HEK293 (cell line): ENCODE measurements at regions not wholly inside any gene's neighbourhood (a gene's known extent, or its start where the extent isn't known, plus 50 kb on each side); places are given as distances from the start of the nearest gene placed in this dataset.

Experiments used
- CTCF ChIA-PET: fragments of 350-600 bp; formaldehyde crosslinking; extraction: SDS; loops from one replicate; lab custom pipeline; 2021; ENCODE audit warnings: antibody characterized with exemption; lab: Yijun Ruan, JAX
- POLR2A ChIA-PET: fragments of 300-600 bp; formaldehyde crosslinking; extraction: SDS; loops from one replicate; lab custom pipeline; 2020; ENCODE audit warnings: antibody characterized with exemption, inconsistent platforms; lab: Yijun Ruan, JAX
- H3K27ac ChIP-seq: fragments of 200-500 bp; sonication (Bioruptor generic); 2 replicates; pipeline ENCODE4 v1.5.1; 2014; ENCODE audit warnings: low read depth, low read length, control low read depth, inconsistent platforms; ENCODE audit errors: extremely low read depth
- H3K36me3 ChIP-seq, 2 experiments: fragments of 200-500 bp in 1 of 2; sonication (Bioruptor generic) in 1 of 2; 1 replicate in 1 of 2; 2 replicates in 1 of 2; pipeline ENCODE4 v1.5.1; 2014 to 2017; ENCODE audit warnings: inconsistent platforms in 2 of 2, low read length in 2 of 2; ENCODE audit not compliant: control insufficient read depth in 2 of 2, insufficient read depth in 1 of 2
- H3K4me1 ChIP-seq: fragments of 200-500 bp; sonication (Bioruptor generic); 2 replicates; pipeline ENCODE4 v1.5.1; 2014; ENCODE audit warnings: mild to moderate bottlenecking, low read length, inconsistent platforms; ENCODE audit not compliant: control insufficient read depth, insufficient read depth
- H3K4me3 ChIP-seq: 2 replicates; pipeline ENCODE4 v1.5.1; 2011; ENCODE audit warnings: low read depth, mild to moderate bottlenecking, control low read depth, low read length, moderate library complexity
- H3K9me3 ChIP-seq: fragments of 200-500 bp; sonication (Bioruptor generic); 2 replicates; pipeline ENCODE4 v1.5.1; 2014; ENCODE audit warnings: low read depth, low read length, inconsistent platforms; ENCODE audit not compliant: control insufficient read depth, insufficient read depth
- FEZF1 ChIP-seq: fragments of 450-650 bp; formaldehyde crosslinking; IDR thresholded peaks from 2 replicates; pipeline ENCODE4 v1.5.1; 2016; ENCODE audit warnings: missing biosample characterization, missing genetic modification characterization
- GLI4 ChIP-seq: fragments of 450-650 bp; formaldehyde crosslinking; IDR thresholded peaks from 2 replicates; pipeline ENCODE4 v1.5.1; 2016; ENCODE audit warnings: missing biosample characterization, missing genetic modification characterization
- HOXC10 ChIP-seq: sonication (generic); formaldehyde crosslinking; IDR thresholded peaks from 2 replicates; pipeline ENCODE4 v1.8.1; 2023; ENCODE audit warnings: mild to moderate bottlenecking, missing genetic modification reagents
- KLF8 ChIP-seq: fragments of 450-650 bp; formaldehyde crosslinking; IDR thresholded peaks from 2 replicates; pipeline ENCODE4 v1.5.1; 2016; ENCODE audit warnings: missing biosample characterization, missing genetic modification characterization
- PRDM1 ChIP-seq: fragments of 450-650 bp; formaldehyde crosslinking; IDR thresholded peaks from 2 replicates; pipeline ENCODE4; 2016; ENCODE audit warnings: missing biosample characterization, missing genetic modification characterization
- REPIN1 ChIP-seq: fragments of 450-650 bp; formaldehyde crosslinking; IDR thresholded peaks from 2 replicates; pipeline ENCODE4 v1.5.1; 2017; ENCODE audit warnings: missing biosample characterization, missing genetic modification characterization, low read depth
- ZBTB20 ChIP-seq: fragments of 450-650 bp; formaldehyde crosslinking; IDR thresholded peaks from 2 replicates; pipeline ENCODE4 v1.5.1; 2016; ENCODE audit warnings: missing biosample characterization, missing genetic modification characterization
- ZNF138 ChIP-seq: fragments of 450-650 bp; formaldehyde crosslinking; IDR thresholded peaks from 2 replicates; pipeline ENCODE4 v1.5.1; 2016; ENCODE audit warnings: missing biosample characterization, missing genetic modification characterization, borderline replicate concordance
- ZNF146 ChIP-seq: fragments of 450-650 bp; formaldehyde crosslinking; IDR thresholded peaks from 2 replicates; pipeline ENCODE4 v1.5.1; 2016; ENCODE audit warnings: missing biosample characterization, missing genetic modification characterization
- ZNF174 ChIP-seq: fragments of 450-650 bp; formaldehyde crosslinking; IDR thresholded peaks from 2 replicates; pipeline ENCODE4 v1.5.0; 2017; ENCODE audit warnings: missing biosample characterization, mild to moderate bottlenecking, missing genetic modification characterization
- ZNF239 ChIP-seq: fragments of 450-650 bp; formaldehyde crosslinking; IDR thresholded peaks from 2 replicates; pipeline ENCODE4 v1.5.1; 2016; ENCODE audit warnings: missing biosample characterization, missing genetic modification characterization
- ZNF24 ChIP-seq: fragments of 450-650 bp; formaldehyde crosslinking; IDR thresholded peaks from 2 replicates; pipeline ENCODE4 v1.5.1; 2016; ENCODE audit warnings: missing biosample characterization, missing genetic modification characterization
- ZNF274 ChIP-seq, 2 experiments: fragments of 200-500 bp in 1 of 2; fragments of 450-650 bp in 1 of 2; sonication (Bioruptor generic) in 1 of 2; formaldehyde crosslinking in 1 of 2; IDR thresholded peaks; 2 replicates each; pipeline versions ENCODE4 v1.5.1 to v1.6.1; 2014 to 2016; ENCODE audit warnings: borderline replicate concordance in 1 of 2, inconsistent platforms in 1 of 2, low read length in 1 of 2, missing biosample characterization in 1 of 2, missing genetic modification characterization in 1 of 2
- ZNF292 ChIP-seq: fragments of 450-650 bp; formaldehyde crosslinking; IDR thresholded peaks from 2 replicates; pipeline ENCODE4 v1.5.1; 2016; ENCODE audit warnings: low read depth, missing biosample characterization, missing genetic modification characterization, borderline replicate concordance
- ZNF354C ChIP-seq: fragments of 450-650 bp; formaldehyde crosslinking; IDR thresholded peaks from 2 replicates; pipeline ENCODE4 v1.5.1; 2016; ENCODE audit warnings: missing biosample characterization, missing genetic modification characterization, low read depth, borderline replicate concordance
- ZNF366 ChIP-seq: fragments of 450-650 bp; formaldehyde crosslinking; conservative IDR thresholded peaks from 2 replicates; pipeline ENCODE4 v1.5.1; 2016; ENCODE audit warnings: missing biosample characterization, missing genetic modification characterization
- ZNF571 ChIP-seq: fragments of 450-650 bp; formaldehyde crosslinking; IDR thresholded peaks from 2 replicates; pipeline ENCODE4 v1.5.0; 2017; ENCODE audit warnings: missing biosample characterization, missing genetic modification characterization
- ZNF621 ChIP-seq: fragments of 450-650 bp; formaldehyde crosslinking; IDR thresholded peaks from 2 replicates; pipeline ENCODE4 v1.5.1; 2017; ENCODE audit warnings: missing biosample characterization, missing genetic modification characterization
- ZNF654 ChIP-seq: fragments of 450-650 bp; formaldehyde crosslinking; IDR thresholded peaks from 2 replicates; pipeline ENCODE4 v1.5.1; 2016; ENCODE audit warnings: low read depth, missing biosample characterization, missing genetic modification characterization
- ZNF660 ChIP-seq: fragments of 450-650 bp; IDR thresholded peaks from 2 replicates; pipeline ENCODE4 v1.5.1; 2018; ENCODE audit warnings: missing biosample characterization, mild to moderate bottlenecking, missing genetic modification characterization
- ZNF791 ChIP-seq: fragments of 450-650 bp; formaldehyde crosslinking; IDR thresholded peaks from 2 replicates; pipeline ENCODE4 v1.5.1; 2016; ENCODE audit warnings: missing biosample characterization, missing genetic modification characterization
- TF ChIP-seq, protein P1 (sequence below): fragments of 450-650 bp; formaldehyde crosslinking; IDR thresholded peaks from 2 replicates; pipeline ENCODE4 v1.5.1; 2016; ENCODE audit warnings: missing biosample characterization, missing genetic modification characterization
- TF ChIP-seq, protein P2 (sequence below): fragments of 450-650 bp; formaldehyde crosslinking; IDR thresholded peaks from 2 replicates; pipeline ENCODE4 v1.5.1; 2016; ENCODE audit warnings: missing biosample characterization, missing genetic modification characterization

GRCh38 chr9:33742051-33742450 lies 53.3 kb upstream of the PRSS3 start (continued):
- no peak for TF ChIP-seq ZNF24 (tag by site-specific recombination)
- no peak for TF ChIP-seq ZBTB20
- TF ChIP-seq FEZF1 (tag by site-specific recombination): no peak
- TF ChIP-seq GLI4 (tag by site-specific recombination): no peak
- no peak for TF ChIP-seq ZNF791 (tag by site-specific recombination)
- no peak for TF ChIP-seq ZNF660 (tag by site-specific recombination)
- no peak for TF ChIP-seq ZNF174 (tag by site-specific recombination)
- TF ChIP-seq ZNF354C (tag by site-specific recombination): no peak
- no peak for TF ChIP-seq PRDM1

DNA sequence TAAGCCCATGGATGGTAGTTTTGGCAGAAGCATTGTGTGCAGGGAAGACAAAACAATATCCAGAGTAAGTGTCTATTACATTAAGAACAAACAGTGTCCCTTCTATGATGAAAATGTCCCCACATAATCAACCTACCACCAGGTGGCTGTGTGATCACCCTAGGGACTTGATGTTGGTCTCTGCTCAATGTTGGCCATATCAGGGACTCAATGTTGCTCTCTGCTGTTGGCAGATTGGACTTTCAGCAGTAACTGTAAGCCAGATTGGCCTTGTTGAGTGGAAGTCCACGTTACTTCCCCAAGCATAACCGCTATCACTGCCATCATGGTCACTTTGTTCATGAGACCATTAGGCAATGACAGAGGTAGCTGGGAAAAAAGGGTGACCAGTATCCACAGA lies 52.8 kb upstream of the PRSS3 start:
- no peaks in the 10 kb centered on the region for H3K36me3 ChIP-seq
- ChIA-PET CTCF (interaction anchor here (1.3 kb wide), 1 partner anchor 36 kb away, joined by 5 read pairs; no protein-coding TSS in a partner anchor), POLR2A (no interaction called here)
- H3K9me3 ChIP-seq: no peaks in the 10 kb centered on the region
- no peak for TF ChIP-seq ZNF292 (tag by site-specific recombination)
- TF ChIP-seq ZNF621 (tag by site-specific recombination): no peak
- TF ChIP-seq, protein P1, sequence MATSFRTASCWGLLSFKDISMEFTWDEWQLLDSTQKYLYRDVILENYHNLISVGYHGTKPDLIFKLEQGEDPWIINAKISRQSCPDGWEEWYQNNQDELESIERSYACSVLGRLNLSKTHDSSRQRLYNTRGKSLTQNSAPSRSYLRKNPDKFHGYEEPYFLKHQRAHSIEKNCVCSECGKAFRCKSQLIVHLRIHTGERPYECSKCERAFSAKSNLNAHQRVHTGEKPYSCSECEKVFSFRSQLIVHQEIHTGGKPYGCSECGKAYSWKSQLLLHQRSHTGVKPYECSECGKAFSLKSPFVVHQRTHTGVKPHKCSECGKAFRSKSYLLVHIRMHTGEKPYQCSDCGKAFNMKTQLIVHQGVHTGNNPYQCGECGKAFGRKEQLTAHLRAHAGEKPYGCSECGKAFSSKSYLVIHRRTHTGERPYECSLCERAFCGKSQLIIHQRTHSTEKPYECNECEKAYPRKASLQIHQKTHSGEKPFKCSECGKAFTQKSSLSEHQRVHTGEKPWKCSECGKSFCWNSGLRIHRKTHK (tag by site-specific recombination): no peak
- no peak for TF ChIP-seq ZNF146
- no peak for TF ChIP-seq ZNF138 (tag by site-specific recombination)
- no peak for TF ChIP-seq REPIN1
- no peak for TF ChIP-seq ZNF654 (tag by site-specific recombination)
- no peak for TF ChIP-seq ZNF571 (tag by site-specific recombination)
- no peak for TF ChIP-seq HOXC10
- TF ChIP-seq ZNF239 (tag by site-specific recombination): no peak
- TF ChIP-seq ZNF274 (IDR thresholded peaks at IDR 0.05; ENCODE audit: low read length): no peak
- TF ChIP-seq ZNF274 (tag by site-specific recombination; IDR thresholded peaks at IDR 0.05; ENCODE audit: borderline replicate concordance): no peak
- TF ChIP-seq ZNF354C (tag by site-specific recombination): no peak
- TF ChIP-seq KLF8 (tag by site-specific recombination): no peak
- TF ChIP-seq, protein P2, sequence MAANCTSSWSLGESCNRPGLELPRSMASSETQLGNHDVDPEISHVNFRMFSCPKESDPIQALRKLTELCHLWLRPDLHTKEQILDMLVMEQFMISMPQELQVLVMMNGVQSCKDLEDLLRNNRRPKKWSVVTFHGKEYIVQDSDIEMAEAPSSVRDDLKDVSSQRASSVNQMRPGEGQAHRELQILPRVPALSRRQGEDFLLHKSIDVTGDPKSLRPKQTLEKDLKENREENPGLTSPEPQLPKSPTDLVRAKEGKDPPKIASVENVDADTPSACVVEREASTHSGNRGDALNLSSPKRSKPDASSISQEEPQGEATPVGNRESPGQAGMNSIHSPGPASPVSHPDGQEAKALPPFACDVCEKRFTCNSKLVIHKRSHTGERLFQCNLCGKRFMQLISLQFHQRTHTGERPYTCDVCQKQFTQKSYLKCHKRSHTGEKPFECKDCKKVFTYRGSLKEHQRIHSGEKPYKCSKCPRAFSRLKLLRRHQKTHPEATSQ (tag by site-specific recombination): no peak
- TF ChIP-seq ZNF366 (tag by site-specific recombination): no peak
- no peaks in the 10 kb centered on the region for H3K4me1 ChIP-seq
- H3K27ac ChIP-seq: no peak overlapping the region
- no peak overlapping the region for H3K4me3 ChIP-seq
